ENCODE measurements at regions not wholly inside any gene's neighbourhood (a gene's known extent, or its start where the extent isn't known, plus 50 kb on each side); places are given as distances from the start of the nearest gene placed in this dataset.
"Not testable (repeated sequence)": the region's sequence is repeated elsewhere in the genome, so short reads cannot be mapped to it uniquely, and the experiment has no call there.

- not testable (repeated sequence) for DNase-seq (ENCODE audit: low read depth); H3K4me3 ChIP-seq (ENCODE audit: low read depth, low read length)
- peak; percentile 13 for TF ChIP-seq CTCF (IDR thresholded peaks at IDR 0.05; ENCODE audit: insufficient read depth, low read depth, low read length)
Observed at GRCh38 chr2:111447482-111447881, 326.8 kb downstream of the BCL2L11 start.

- H3K4me3 ChIP-seq (ENCODE audit: low read depth, low read length); DNase-seq (ENCODE audit: low read depth): not testable (repeated sequence)
Observed at GRCh38 chr2:111448796-111449195, 328.1 kb downstream of the BCL2L11 start.

- DNase-seq (ENCODE audit: low read depth); H3K4me3 ChIP-seq (ENCODE audit: low read depth, low read length): not testable (repeated sequence)
Observed at GRCh38 chr2:111450526-111450925, 329.8 kb downstream of the BCL2L11 start.

- not testable (repeated sequence) for DNase-seq (ENCODE audit: low read depth)
- H3K4me3 ChIP-seq (ENCODE audit: low read depth, low read length), result peak overlapping the region; percentile 21
Observed at GRCh38 chr2:111451692-111452199, 331.0 kb downstream of the BCL2L11 start.

GRCh38 chr2:111452208-111452607 lies 331.5 kb downstream of the BCL2L11 start:
- DNase-seq (ENCODE audit: low read depth), result not testable (repeated sequence)
- peak overlapping the region; percentile 21 for H3K4me3 ChIP-seq (ENCODE audit: low read depth, low read length)

GRCh38 chr2:111453308-111453707 lies 332.6 kb downstream of the BCL2L11 start:
- H3K4me3 ChIP-seq (ENCODE audit: low read depth, low read length); DNase-seq (ENCODE audit: low read depth): not testable (repeated sequence)

DNA sequence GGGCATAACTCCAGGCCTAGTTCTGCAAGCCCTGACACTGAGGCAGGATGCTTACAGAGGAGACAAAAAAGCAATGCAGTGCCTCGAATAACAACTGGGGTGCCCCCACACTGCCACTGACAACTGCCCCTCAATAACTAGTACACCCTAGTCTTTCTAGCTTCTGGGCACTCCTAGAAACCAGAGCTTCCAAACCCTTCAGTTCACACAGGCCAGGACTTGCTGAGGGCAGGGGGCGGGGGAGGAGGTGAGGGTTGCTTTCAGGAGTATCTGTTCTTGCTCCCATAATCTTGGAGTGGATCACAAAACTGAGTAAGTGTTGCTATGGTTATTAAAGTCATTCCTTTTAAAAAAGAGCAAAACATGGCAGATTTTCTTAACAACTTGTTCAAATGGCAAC lies 333.1 kb downstream of the BCL2L11 start:
- not testable (repeated sequence) for H3K4me3 ChIP-seq (ENCODE audit: low read depth, low read length); DNase-seq (ENCODE audit: low read depth)

GRCh38 chr2:111454404-111454803 lies 333.7 kb downstream of the BCL2L11 start:
- not testable (repeated sequence) for H3K4me3 ChIP-seq (ENCODE audit: low read depth, low read length)
- DNase-seq (ENCODE audit: low read depth), result peak; percentile 87
- TF ChIP-seq CTCF (IDR thresholded peaks at IDR 0.05; ENCODE audit: insufficient read depth, low read depth, low read length), result peak; percentile 4

DNA sequence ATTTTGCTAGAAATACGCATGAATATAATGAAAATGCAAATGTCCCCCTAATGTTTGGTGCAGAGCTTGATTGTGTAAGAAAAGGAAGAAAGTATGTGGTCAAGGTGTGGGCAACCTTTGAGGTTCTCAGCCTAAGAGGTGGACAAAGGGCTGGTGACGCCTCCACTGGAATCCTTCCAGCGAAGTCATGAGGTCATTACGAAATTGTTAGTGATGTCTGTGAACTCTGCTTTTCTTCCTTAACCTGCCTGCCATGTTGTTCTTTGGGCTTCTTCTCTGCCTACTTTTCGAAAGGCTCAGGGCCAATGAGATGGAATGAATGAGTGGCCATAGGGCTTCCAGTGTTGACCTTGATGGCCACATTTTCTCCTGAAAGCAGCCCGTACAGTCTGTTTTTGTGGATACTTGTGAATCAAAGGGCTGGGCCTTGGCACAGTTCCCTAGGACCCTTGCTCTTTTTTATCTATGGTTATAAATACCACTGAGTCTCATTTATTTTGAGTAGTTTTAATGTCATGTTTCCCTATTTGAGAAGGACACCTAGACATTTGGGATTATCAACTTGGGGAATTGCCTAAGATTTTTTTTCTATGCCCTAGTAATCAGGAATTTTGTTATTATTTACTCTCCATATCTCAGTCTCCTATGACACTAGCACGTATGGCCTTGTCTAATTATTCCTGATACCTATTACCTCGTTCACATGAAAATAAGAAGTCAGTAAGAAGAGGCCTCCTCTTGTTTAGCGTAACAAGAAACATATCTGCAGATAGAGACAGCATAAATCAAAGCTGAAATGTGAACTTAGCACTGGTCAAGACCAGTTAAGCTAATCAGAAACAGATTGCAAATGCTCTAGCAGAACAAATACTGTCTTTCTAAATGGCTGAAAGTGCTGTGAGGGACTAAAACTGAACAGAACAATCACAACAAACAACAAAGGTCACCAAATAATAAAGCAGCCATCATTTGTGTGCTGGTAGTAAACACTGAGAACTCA lies 334.6 kb downstream of the BCL2L11 start:
- not testable (repeated sequence) for H3K4me3 ChIP-seq (ENCODE audit: low read depth, low read length)
- DNase-seq (ENCODE audit: low read depth), result peak; percentile 63

DNA sequence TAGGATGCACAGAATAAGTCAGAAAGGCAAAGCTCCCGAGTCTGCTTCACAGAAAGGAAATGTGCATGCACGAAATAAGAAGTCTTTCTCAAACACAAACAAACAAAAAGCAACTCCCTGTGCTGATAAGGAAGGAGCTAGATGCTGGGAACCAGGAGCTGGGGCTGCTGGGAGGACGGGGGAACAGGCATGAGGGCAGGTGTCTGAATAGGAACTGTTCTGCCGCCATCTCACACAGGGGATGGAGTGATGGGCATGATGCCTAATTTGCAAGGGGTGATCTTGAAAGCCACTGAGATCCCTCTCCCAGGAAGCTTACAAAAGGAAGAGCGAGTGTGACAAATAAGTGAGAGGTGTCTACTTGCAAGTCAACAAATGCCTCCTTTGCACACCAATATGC lies 336.5 kb downstream of the BCL2L11 start:
- H3K4me3 ChIP-seq (ENCODE audit: low read depth, low read length); DNase-seq (ENCODE audit: low read depth): not testable (repeated sequence)

GRCh38 chr2:111460901-111461300 lies 340.2 kb downstream of the BCL2L11 start:
- not testable (repeated sequence) for DNase-seq (ENCODE audit: low read depth); H3K4me3 ChIP-seq (ENCODE audit: low read depth, low read length)

GRCh38 chr2:111461831-111462230 lies 341.1 kb downstream of the BCL2L11 start:
- DNase-seq (ENCODE audit: low read depth); H3K4me3 ChIP-seq (ENCODE audit: low read depth, low read length): not testable (repeated sequence)

DNA sequence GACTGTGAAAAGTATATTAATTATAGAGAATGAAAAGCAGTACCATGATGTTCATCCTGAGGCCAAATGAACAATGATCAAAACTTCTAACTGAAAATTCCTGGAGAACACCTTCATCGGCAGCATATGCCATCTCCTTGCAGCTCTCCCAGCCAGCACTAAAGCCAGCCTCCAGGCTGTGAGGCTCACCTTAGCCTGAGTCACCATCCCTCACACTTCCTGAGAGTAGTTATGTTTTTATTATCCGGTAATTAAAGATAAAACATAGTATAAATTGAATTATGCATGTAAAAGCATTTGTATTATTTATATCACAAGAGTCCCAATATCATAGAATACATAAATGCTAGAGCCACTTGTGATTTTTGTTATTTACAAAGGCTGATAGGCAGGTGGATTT lies 341.9 kb downstream of the BCL2L11 start:
- DNase-seq (ENCODE audit: low read depth); H3K4me3 ChIP-seq (ENCODE audit: low read depth, low read length): not testable (repeated sequence)

DNA sequence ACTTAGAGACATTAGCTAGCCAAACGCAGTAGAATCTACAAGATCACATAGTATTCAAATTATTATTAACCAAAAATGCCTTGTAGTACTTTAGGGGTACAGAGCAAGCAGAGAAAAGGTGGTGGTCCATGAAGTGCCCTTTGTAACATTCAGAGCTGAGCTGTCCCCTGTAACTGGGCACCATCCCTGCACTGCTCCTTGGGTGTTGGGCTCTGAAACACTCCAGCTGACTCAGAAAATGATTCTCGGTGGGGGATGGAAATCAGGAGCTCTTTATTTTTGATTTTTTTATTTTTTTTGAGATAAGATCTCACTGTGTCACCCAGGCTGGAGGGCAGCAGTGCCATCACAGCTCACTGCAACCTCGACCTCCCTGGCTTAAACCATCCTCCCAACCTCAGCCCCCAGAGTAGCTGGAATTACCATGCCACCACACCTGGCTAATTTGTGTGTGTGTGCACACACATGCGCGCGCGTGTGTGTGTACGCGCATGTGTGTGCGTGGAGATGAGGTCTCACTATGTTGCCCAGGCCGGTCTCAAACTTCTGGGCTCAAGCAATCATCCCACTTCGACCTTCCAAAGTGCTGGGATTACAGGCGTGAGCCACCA lies 342.6 kb downstream of the BCL2L11 start:
- H3K4me3 ChIP-seq (ENCODE audit: low read depth, low read length); DNase-seq (ENCODE audit: low read depth): not testable (repeated sequence)

DNA sequence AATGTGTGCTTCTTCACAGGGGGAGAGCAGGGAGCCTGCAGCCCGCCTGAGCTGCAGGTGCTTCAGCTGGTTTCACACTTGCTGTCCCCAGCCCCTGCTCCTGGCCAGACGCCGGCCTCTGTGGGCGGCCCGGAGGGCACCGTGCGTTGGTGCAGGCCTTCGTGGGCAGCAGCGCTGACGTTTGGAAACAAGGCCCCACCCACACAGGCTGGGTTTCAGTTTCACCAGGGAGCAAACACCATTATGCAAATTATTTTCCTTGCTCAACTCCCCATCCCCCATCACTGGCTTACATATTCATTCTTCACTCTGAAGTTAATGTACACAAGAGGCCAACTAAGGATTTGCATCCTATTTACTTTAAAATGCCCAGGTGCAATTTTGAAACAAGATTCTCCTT lies 343.2 kb downstream of the BCL2L11 start:
- DNase-seq (ENCODE audit: low read depth); H3K4me3 ChIP-seq (ENCODE audit: low read depth, low read length): not testable (repeated sequence)

DNA sequence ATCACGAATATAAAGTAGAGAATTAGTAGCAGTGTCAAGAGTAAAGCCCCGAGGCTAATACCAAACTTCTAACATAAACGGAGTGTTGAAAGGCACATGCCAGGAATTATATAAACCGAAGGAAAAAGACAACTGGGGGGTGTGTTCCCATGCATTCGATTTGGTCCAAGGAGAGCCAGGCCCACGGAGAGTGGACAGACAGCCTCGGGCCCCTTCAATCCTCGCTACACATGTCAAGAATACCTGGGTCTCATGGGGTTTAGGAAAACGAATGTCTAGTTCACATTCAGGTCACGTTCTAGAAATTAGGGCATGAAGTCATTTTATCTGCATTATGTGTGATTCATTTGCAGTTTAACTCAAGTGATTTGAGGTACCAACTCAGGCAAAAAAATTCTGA lies 343.7 kb downstream of the BCL2L11 start:
- not testable (repeated sequence) for H3K4me3 ChIP-seq (ENCODE audit: low read depth, low read length); DNase-seq (ENCODE audit: low read depth)

DNA sequence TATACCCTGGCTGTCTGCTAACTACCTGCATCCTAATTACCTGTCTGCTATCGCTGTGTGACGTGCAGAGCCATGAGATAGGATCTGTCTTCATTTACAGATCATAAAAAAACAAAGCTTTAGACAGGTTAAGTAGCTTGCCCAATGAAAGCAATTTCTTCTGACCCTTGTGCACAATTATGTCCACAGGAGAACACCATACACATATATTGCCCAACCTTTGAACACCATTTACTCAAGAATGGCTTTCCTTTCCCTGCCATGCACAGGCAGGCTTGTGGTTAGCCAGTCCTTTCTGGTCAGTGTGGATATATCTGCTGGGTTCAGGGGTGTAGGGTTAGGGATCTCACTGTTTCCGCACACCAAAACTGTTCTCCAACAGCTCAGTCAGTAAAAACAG lies 344.8 kb downstream of the BCL2L11 start:
- not testable (repeated sequence) for DNase-seq (ENCODE audit: low read depth); H3K4me3 ChIP-seq (ENCODE audit: low read depth, low read length)

All from fibroblast of villous mesenchyme (primary cell).